Ishikawa (cell line): ENCODE measurements at regions not wholly inside any gene's neighbourhood (a gene's known extent, or its start where the extent isn't known, plus 50 kb on each side); places are given as distances from the start of the nearest gene placed in this dataset.

Experiments
- RAD21 ChIP-seq: IDR thresholded peaks from 2 replicates; pipeline ENCODE4 v1.6.1; 2012; ENCODE audit warnings: low read depth
- TF ChIP-seq, protein P1 (sequence below): IDR thresholded peaks from 2 replicates; pipeline ENCODE4 v1.6.1; 2012

DNA sequence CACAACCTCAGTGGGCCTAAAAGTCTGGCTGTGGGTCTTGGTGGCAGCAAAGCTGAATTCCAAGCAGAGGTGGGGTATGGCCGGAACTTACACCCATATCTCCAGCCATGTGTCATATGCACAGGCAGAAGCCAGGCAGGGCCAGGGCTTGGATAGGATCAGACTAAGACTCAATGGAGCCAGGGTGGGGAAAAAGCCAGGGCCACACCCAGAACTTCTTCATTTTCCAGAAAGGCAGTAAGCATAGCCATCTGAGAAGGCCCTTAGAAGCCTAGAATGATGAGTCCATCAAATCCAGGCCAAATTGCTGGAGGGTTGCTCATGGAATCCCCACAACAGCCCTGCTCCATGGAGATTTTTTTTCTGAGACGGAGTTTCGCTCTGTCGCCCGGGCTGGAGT lies 116.2 kb upstream of the SRSF6 start:
- TF ChIP-seq, protein P1, sequence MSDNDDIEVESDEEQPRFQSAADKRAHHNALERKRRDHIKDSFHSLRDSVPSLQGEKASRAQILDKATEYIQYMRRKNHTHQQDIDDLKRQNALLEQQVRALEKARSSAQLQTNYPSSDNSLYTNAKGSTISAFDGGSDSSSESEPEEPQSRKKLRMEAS: no peak
- TF ChIP-seq RAD21: no peak
